ENCODE measurements at regions not wholly inside any gene's neighbourhood (a gene's known extent, or its start where the extent isn't known, plus 50 kb on each side); places are given as distances from the start of the nearest gene placed in this dataset.

DNA sequence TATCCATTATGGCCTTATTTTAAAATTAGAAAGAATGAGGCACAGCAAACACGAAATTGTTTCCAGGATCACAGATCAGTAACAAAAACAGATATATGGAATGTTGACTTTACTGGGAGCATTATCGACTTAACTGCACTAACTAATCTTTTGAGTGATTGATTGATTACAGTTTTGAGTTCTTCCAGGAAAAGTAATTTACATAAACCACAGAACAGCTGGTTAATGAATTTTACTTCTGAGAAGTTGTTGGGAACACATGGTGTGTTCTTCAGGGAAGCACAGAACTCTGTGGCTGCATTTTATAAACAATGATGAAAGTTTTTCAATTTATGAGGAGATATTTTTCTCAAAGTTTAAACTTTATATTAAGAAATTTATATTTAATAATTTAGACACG lies 802.4 kb upstream of the ACO1 start:
- no peak for TF ChIP-seq ZNF766 (CRISPR knock-in tag; IDR thresholded peaks at IDR 0.05; ENCODE audit: borderline replicate concordance)
- TF ChIP-seq STAG1 (CRISPR knock-in tag; IDR thresholded peaks at IDR 0.05): no peak
- no peak for TF ChIP-seq ZNF350 (CRISPR knock-in tag; IDR thresholded peaks at IDR 0.05; ENCODE audit: borderline replicate concordance, low read depth)
- no peak for TF ChIP-seq MED13 (CRISPR knock-in tag; IDR thresholded peaks at IDR 0.05)
